ENCODE measurements at regions not wholly inside any gene's neighbourhood (a gene's known extent, or its start where the extent isn't known, plus 50 kb on each side); places are given as distances from the start of the nearest gene placed in this dataset.

GRCh38 chr20:8996817-8997512 is 71.9 kb upstream of the PLCB4 start:
- Mint-ChIP-seq H3K4me1 (peaks cover 27% of the 10 kb centered on the region), H3K27ac (peak overlapping the region; percentile 86), H3K36me3 (no peaks in the 10 kb centered on the region), H3K27me3 (ENCODE audit: low read depth) (no peaks in the 10 kb centered on the region), H3K9me3 (peaks cover 1% of the 10 kb centered on the region), H3K4me3 (no peak overlapping the region)
- TF ChIP-seq, protein P1, sequence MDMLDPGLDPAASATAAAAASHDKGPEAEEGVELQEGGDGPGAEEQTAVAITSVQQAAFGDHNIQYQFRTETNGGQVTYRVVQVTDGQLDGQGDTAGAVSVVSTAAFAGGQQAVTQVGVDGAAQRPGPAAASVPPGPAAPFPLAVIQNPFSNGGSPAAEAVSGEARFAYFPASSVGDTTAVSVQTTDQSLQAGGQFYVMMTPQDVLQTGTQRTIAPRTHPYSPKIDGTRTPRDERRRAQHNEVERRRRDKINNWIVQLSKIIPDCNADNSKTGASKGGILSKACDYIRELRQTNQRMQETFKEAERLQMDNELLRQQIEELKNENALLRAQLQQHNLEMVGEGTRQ (CRISPR knock-in tag; IDR thresholded peaks at IDR 0.05), result peak; percentile 81
- no peak for TF ChIP-seq NR1H2 (CRISPR knock-in tag; IDR thresholded peaks at IDR 0.05)
- TF ChIP-seq, protein P2, sequence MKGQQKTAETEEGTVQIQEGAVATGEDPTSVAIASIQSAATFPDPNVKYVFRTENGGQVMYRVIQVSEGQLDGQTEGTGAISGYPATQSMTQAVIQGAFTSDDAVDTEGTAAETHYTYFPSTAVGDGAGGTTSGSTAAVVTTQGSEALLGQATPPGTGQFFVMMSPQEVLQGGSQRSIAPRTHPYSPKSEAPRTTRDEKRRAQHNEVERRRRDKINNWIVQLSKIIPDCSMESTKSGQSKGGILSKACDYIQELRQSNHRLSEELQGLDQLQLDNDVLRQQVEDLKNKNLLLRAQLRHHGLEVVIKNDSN (CRISPR knock-in tag; IDR thresholded peaks at IDR 0.05), result peak; percentile 72
- DNase-seq (ENCODE audit: low spot score) (no peak), ATAC-seq (peak; percentile 47)
- POLR2A ChIA-PET, result no interaction called here
- CTCF ChIA-PET, result interaction anchor here (1.1 to 2.2 kb wide), 1 partner anchor 143 kb away, joined by 8 to 9 read pairs; no protein-coding TSS in a partner anchor

DNA sequence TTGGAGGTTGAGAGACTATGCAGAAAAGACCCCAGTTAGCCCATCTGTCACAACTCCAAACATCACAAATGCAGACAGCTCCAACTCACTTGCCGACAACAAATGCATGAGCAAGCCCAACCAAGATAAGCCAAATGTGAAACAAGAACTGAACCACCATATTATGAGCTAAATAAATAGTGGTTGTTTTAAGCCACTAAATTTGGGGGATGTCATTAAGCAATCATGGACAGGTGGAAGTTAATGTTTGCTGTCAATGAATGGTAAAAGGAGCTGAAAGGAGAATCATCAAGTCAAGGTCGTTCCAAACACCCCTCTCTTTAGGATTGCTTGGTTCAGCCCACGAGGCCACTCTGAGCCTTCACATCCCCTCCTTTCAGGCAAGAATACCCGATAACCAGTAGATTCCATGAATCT is 71.2 kb upstream of the PLCB4 start:
- Mint-ChIP-seq H3K4me1 (peaks cover 27% of the 10 kb centered on the region), H3K36me3 (peaks cover 2% of the 10 kb centered on the region; the same call in 1 of the 2 replicates), H3K9me3 (peaks cover 8% of the 10 kb centered on the region), H3K4me3 (peak overlapping the region; percentile 19; the same call in 1 of the 2 replicates), H3K27ac (peak overlapping the region; percentile 86), H3K27me3 (ENCODE audit: low read depth) (no peaks in the 10 kb centered on the region)
- ATAC-seq (peak; percentile 63), DNase-seq (ENCODE audit: low spot score) (no peak)
- TF ChIP-seq NFE2L1 (CRISPR knock-in tag; IDR thresholded peaks at IDR 0.05) (no peak), NR2C2 (CRISPR knock-in tag; IDR thresholded peaks at IDR 0.05) (no peak), ELF4 (CRISPR knock-in tag; IDR thresholded peaks at IDR 0.05; ENCODE audit: low read depth) (no peak), FOXP4 (CRISPR knock-in tag; IDR thresholded peaks at IDR 0.05) (no peak), ZNF396 (CRISPR knock-in tag; IDR thresholded peaks at IDR 0.05; ENCODE audit: borderline replicate concordance) (no peak)
- TF ChIP-seq, protein P2 (CRISPR knock-in tag; IDR thresholded peaks at IDR 0.05), result no peak
- TF ChIP-seq, protein P3, sequence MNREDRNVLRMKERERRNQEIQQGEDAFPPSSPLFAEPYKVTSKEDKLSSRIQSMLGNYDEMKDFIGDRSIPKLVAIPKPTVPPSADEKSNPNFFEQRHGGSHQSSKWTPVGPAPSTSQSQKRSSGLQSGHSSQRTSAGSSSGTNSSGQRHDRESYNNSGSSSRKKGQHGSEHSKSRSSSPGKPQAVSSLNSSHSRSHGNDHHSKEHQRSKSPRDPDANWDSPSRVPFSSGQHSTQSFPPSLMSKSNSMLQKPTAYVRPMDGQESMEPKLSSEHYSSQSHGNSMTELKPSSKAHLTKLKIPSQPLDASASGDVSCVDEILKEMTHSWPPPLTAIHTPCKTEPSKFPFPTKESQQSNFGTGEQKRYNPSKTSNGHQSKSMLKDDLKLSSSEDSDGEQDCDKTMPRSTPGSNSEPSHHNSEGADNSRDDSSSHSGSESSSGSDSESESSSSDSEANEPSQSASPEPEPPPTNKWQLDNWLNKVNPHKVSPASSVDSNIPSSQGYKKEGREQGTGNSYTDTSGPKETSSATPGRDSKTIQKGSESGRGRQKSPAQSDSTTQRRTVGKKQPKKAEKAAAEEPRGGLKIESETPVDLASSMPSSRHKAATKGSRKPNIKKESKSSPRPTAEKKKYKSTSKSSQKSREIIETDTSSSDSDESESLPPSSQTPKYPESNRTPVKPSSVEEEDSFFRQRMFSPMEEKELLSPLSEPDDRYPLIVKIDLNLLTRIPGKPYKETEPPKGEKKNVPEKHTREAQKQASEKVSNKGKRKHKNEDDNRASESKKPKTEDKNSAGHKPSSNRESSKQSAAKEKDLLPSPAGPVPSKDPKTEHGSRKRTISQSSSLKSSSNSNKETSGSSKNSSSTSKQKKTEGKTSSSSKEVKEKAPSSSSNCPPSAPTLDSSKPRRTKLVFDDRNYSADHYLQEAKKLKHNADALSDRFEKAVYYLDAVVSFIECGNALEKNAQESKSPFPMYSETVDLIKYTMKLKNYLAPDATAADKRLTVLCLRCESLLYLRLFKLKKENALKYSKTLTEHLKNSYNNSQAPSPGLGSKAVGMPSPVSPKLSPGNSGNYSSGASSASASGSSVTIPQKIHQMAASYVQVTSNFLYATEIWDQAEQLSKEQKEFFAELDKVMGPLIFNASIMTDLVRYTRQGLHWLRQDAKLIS (CRISPR knock-in tag; IDR thresholded peaks at IDR 0.05; ENCODE audit: borderline replicate concordance), result no peak
- TF ChIP-seq, protein P4, sequence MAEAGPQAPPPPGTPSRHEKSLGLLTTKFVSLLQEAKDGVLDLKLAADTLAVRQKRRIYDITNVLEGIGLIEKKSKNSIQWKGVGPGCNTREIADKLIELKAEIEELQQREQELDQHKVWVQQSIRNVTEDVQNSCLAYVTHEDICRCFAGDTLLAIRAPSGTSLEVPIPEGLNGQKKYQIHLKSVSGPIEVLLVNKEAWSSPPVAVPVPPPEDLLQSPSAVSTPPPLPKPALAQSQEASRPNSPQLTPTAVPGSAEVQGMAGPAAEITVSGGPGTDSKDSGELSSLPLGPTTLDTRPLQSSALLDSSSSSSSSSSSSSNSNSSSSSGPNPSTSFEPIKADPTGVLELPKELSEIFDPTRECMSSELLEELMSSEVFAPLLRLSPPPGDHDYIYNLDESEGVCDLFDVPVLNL (CRISPR knock-in tag; IDR thresholded peaks at IDR 0.05; ENCODE audit: borderline replicate concordance, low read depth), result no peak
- TF ChIP-seq, protein P5, sequence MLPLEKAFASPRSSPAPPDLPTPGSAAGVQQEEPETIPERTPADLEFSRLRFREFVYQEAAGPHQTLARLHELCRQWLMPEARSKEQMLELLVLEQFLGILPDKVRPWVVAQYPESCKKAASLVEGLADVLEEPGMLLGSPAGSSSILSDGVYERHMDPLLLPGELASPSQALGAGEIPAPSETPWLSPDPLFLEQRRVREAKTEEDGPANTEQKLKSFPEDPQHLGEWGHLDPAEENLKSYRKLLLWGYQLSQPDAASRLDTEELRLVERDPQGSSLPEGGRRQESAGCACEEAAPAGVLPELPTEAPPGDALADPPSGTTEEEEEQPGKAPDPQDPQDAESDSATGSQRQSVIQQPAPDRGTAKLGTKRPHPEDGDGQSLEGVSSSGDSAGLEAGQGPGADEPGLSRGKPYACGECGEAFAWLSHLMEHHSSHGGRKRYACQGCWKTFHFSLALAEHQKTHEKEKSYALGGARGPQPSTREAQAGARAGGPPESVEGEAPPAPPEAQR (CRISPR knock-in tag; IDR thresholded peaks at IDR 0.05), result no peak
- POLR2A ChIA-PET, result no interaction called here
- CTCF ChIA-PET, result interaction anchor here (1.1 kb wide), 1 partner anchor 144 kb away, joined by 8 read pairs; no protein-coding TSS in a partner anchor

Measured in WTC11 (cell line).